IPS-18c (cell line): ENCODE measurements at regions not wholly inside any gene's neighbourhood (a gene's known extent, or its start where the extent isn't known, plus 50 kb on each side); places are given as distances from the start of the nearest gene placed in this dataset.

Experiments
- H3K4me3 ChIP-seq: 2 replicates; pipeline ENCODE4 v1.7.0; 2013; ENCODE audit warnings: low read depth, mild to moderate bottlenecking, low read length, moderate library complexity; ENCODE audit not compliant: insufficient read depth
- H3K9me3 ChIP-seq: one replicate; pipeline ENCODE4 v1.6.1; 2013; ENCODE audit warnings: mild to moderate bottlenecking, low read length, moderate library complexity; ENCODE audit not compliant: control insufficient read depth, insufficient read depth

DNA sequence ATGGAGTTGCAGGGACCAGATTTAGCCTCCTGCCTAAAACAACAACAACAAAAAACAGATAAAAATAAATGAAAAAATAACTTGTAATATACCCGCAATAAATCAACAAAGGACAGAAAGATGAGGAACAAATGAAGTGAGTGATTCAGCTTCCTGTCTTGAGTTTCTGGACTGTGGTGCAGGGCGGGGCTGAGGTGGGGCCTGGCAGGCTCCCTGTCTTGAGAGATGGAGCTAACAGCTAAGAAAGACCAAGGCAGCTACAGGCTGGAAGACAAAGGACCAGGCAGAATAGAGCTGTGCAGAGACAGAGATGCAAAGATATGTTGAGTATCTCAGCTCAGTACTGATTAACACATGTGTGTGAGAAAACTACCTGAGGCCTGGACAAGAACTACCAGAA lies 879.2 kb downstream of the AACS start:
- Histone ChIP-seq H3K4me3 (no peak overlapping the region), H3K9me3 (no peaks in the 10 kb centered on the region)

DNA sequence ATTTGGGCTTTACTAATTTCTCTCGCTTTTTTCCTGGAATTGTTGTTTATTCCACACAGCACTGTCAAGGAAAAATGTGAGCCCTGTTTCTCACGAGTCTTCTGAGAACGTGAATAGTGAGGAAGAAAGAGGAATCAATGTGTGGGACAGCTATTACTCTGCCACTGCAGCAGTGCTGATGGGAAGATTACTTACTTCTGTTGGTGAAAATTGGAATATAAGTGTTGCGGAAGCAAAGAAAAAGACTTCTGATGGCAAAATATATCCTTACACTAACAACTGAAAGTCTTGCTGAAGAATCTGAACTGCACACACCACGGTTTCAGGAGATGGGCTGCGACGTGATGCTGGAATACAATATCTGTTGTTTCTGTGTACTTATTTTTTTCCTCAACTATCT lies 884.2 kb downstream of the AACS start:
- H3K4me3 ChIP-seq: no peak overlapping the region
- H3K9me3 ChIP-seq: no peaks in the 10 kb centered on the region

GRCh38 chr12:125954362-125954761 lies 889.1 kb downstream of the AACS start:
- H3K4me3 ChIP-seq: no peak overlapping the region
- H3K9me3 ChIP-seq: no peaks in the 10 kb centered on the region

GRCh38 chr12:125956186-125956585 lies 891.0 kb downstream of the AACS start:
- no peaks in the 10 kb centered on the region for H3K9me3 ChIP-seq

GRCh38 chr12:125966641-125967040 lies 901.4 kb downstream of the AACS start:
- no peaks in the 10 kb centered on the region for H3K9me3 ChIP-seq
- no peak overlapping the region for H3K4me3 ChIP-seq

More at GRCh38 chr12:125956186-125956585, 891.0 kb downstream of the AACS start:
- no peak overlapping the region for H3K4me3 ChIP-seq

DNA sequence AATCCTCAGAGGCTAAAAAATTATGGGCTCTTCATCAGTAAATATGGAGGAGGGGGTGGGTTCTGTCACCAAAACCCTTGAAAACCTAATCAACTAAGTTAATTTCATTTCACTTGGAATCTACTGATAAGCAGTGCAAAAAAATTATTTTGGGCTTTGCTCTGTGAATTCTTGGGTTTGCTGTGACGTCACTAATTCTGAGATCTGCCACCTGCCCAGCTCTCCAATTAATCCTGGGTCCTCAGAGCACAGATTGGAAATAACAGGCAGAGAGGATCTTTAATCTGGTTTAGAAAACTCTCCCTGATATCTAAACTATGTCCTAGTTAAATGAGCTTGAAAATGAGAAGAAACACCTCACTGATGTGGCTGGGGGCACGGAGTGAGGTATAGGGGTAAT lies 903.2 kb downstream of the AACS start:
- Histone ChIP-seq H3K4me3 (no peak overlapping the region), H3K9me3 (no peaks in the 10 kb centered on the region)

DNA sequence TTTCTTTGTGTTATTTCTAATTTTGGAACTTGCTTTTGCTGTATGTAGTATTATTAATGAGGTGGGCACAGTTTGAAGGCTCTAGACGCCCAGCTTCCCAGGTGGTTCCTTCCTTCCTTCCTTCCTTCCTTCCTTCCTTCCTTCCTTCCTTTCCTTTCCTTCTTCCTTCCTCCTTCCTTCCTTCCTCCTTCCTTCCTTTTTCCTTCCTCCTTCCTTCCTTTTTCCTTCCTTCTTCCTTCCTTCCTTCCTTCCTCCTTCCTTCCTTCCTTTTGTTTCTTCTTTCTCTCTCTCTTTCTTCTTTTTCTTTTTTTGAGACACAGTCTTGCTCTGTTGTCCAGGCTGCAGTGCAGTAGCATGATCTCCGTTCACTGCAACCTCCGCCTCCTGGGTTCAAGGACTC lies 906.7 kb downstream of the AACS start:
- Histone ChIP-seq H3K9me3 (no peaks in the 10 kb centered on the region), H3K4me3 (no peak overlapping the region)

DNA sequence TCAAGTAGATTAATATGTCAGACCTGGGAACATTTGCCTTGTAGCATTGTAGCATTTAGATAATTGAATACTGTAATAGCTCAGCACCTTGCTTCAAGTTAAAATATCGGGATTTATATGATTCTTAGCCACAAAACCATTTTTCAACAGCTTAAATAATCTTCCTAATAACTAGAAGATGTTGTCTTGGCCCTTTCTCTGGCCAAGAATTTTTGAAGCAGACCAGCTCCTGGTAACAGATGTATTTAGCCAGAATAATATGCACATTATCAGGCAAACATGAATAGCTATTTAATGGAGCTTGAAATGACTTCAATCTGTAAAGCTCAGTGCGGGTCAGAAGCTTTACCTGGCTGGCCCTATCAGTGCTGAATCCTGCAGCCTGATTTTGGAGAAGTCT lies 913.1 kb downstream of the AACS start:
- Histone ChIP-seq H3K4me3 (no peak overlapping the region), H3K9me3 (no peaks in the 10 kb centered on the region)

DNA sequence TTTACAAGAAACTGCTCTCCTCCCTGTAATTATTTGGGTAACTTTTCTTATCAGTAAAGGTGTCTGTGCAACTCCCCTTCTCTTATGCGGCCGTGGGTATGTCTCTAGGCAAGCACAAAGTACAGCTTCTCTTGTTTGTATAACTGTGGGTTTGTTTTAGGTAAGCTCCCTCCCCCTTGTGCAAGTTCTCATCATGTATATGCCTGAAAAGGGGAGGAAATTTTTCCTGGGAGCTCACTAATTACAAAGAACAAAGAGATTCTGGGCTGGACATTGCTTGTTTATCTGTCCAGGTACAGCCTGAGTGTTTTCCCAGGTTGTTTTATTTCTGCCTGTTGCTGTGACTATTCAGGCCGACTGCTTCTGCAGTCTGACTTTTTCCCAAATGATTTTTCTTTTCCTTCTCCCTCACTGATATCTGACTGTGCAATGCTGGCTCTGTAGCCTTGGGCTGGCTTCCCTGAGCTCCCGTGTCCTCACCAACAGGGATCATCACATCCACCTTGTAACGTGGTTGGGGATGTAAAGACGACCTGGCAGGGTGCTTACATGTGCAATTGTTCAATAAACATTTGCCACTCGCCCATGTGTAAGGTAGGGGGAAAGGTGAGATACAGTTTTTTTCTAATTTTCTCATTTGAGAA lies 916.5 kb downstream of the AACS start:
- H3K4me3 ChIP-seq: no peak overlapping the region

GRCh38 chr12:125983094-125983783 lies 918.0 kb downstream of the AACS start:
- peak overlapping the region; percentile 89 for H3K4me3 ChIP-seq
- H3K9me3 ChIP-seq: peaks cover 3% of the 10 kb centered on the region

More for the DNA sequence above, 916.5 kb downstream of the AACS start:
- H3K9me3 ChIP-seq: peaks cover 3% of the 10 kb centered on the region

DNA sequence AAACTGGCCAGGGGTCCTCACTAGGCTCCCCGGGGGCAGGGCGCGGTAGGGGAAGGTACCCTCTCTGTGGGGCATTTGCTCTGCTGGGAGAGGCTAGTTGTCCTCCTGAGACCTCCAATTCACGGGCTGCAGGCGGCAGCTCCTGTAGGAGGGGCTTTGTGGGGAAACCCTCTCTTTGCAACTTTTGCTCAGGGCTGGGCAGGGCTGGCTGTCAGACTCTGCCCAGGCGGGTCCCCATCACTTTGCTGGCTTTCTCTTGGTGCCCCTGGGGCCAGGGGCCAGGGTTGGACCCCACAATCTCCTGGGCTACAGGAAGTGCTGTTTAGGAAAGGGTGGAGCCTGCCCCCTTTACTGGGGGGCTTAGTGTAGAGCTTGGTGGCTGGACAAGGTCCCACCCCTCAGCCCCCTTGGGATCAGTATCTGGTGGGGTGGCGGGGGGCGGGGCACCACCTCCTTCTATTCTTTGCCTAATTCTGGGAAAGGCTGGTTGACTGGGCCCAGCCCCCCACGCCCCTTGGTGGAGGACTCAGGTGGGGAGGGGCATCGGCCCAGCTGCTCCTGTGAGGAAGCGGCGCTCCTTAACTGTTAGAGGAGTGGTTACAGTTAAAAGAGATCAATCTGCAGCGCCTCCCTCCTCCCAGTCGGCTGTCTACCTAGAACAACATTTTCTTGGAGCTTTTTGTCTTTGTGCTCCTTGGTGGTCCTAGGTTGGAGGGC lies 918.7 kb downstream of the AACS start:
- Histone ChIP-seq H3K9me3 (peaks cover 3% of the 10 kb centered on the region), H3K4me3 (peak overlapping the region; percentile 89)

- no peak overlapping the region for H3K4me3 ChIP-seq
- peaks cover 3% of the 10 kb centered on the region for H3K9me3 ChIP-seq
Observed at GRCh38 chr12:125988545-125988944, 923.3 kb downstream of the AACS start.

GRCh38 chr12:125989696-125990095 lies 924.5 kb downstream of the AACS start:
- no peaks in the 10 kb centered on the region for H3K9me3 ChIP-seq
- no peak overlapping the region for H3K4me3 ChIP-seq

DNA sequence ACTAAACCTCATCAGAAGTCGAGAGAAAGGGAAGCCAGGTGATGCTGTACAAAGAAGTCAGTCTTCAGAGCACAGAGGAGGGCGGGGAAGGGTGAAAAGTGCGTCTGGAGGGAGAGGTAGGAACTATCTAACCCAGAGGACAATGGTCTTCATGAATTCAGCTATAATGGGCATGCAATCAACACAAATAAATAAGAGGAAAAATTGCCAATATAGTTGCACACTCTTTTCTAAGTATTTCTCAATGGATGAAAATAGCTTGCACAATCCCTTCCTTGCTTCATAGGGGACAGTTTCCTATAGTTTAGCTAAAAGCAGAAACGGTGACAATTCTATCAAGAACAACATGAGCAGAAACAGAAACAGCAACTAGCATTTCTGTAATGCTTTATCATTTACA lies 931.2 kb downstream of the AACS start:
- no peak overlapping the region for H3K4me3 ChIP-seq

DNA sequence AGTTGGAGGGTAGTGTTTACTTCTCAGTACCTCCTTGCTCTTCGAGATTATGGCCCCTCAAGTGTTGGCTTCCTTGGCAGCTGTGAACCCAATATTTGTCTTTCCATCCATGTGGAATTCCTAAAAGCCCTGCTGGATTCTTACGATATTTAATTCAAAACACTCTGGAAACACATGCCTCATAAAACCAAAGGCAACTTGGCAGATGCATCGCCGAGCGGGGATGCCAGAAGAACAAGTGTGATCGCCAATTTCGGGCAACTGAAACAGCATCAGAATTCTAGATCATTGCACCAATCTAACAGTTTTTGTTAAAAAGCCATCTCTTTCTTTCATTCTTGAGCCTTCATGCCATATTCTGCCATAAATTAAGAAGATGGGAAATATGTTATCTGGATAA lies 934.4 kb downstream of the AACS start:
- Histone ChIP-seq H3K4me3 (no peak overlapping the region), H3K9me3 (peaks cover 3% of the 10 kb centered on the region)

More for the DNA sequence above, 931.2 kb downstream of the AACS start:
- H3K9me3 ChIP-seq: no peaks in the 10 kb centered on the region

DNA sequence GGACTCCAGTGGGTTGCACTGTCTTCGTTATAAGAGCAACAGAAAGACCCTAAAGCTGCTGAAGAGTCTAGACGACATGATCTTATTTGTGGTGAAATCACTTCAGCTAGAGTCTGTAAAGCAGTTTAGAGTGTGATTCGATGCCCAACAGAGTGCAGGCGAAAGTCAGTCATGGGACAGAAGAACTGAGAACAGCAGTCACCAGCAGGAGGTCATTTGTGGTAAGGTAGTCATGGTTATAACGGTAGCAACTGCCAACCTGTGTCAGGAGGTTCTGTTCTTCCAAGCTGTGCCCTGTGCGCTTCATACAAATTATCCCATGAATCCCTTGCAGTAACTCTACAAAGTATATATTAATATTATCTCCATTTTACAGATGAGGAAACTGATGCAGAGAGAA lies 954.1 kb downstream of the AACS start:
- peaks cover 2% of the 10 kb centered on the region for H3K9me3 ChIP-seq
- H3K4me3 ChIP-seq: no peak overlapping the region

DNA sequence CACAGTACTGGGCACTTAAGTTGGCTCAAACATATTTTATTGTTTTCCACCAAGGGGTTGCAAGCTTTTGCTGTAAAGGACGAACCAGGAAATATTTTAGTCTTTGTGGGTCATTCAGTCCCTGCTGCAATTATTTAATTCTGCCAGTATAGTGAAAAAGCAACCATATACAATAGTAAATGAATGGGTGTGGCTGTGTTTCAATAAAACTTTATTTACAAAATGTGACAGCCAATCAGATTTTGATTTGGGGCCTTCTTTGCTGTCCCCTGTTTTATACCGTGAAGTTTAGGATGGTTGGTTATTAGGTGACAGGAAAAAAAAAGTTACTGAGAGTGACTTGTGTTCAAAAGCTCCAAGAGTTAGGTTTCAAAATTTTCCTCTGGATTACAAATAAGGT lies 956.4 kb downstream of the AACS start:
- Histone ChIP-seq H3K9me3 (no peaks in the 10 kb centered on the region), H3K4me3 (no peak overlapping the region)

- Histone ChIP-seq H3K4me3 (no peak overlapping the region), H3K9me3 (peaks cover under 1% of the 10 kb centered on the region)
Observed at GRCh38 chr12:126027825-126028224, 962.6 kb downstream of the AACS start.
